GM21515 (cell line): ENCODE measurements at regions not wholly inside any gene's neighbourhood (a gene's known extent, or its start where the extent isn't known, plus 50 kb on each side); places are given as distances from the start of the nearest gene placed in this dataset.

Experiments used
- ATAC-seq: cut with Tn5 transposase; IDR thresholded peaks from one replicate; pipeline ENCODE4 v1.9.1; 2021; ENCODE audit not compliant: unreplicated experiment

DNA sequence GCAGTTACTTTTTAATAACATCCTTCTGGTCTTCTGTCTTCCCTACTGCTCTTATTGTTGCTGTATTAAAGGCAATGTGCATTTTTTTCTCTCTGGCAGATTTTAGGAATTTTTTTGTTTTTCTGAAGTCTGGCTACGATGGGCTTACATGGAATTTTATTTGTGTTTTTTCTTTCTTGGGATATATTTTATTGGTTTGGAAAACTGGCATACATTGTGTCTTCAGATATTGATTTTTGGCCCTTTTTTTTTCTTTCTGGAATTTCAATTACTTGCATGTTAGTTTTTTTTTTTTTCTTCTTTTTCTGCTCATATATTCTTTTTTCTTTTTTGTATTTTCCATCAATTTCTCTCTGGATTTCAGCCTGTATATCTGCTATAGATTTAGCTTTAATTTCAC lies 442.1 kb upstream of the TRIB2 start:
- no peak for ATAC-seq

DNA sequence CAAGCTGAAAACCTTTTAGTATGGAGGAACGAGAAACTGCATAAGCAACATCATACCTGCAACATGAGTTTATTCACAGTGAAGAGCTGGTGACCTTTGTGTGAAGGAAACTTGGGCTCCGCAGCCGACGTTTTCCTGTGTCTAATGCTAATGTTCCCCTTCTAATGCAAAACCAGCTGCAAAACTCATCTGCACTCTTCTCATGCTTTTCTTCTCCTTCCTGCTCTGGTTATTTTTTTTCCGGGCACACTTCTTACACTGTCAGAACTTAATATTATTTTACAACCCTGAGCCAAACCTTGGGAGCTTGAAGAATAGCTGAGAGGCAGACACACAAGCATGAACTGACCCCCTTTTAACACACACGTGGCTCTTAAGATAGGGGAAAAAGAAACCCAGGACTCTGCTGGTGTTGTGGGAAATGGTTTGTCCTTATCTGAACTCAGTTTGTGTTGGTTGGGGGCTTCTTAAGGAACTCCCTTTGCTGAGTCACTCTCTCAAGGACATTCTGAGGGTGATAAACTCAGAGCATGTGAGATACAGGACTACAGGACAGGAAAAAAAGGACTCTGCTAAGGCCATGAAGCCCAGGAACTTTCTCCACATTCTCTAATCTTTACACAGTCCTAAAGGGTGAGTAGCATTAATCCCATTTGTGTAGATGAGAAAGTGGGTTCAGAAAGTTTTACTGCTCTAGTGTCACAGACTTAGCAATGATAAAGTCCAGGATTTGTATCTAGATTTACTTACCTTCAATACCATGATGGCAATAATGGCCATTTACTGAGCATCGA lies 439.3 kb upstream of the TRIB2 start:
- no peak for ATAC-seq

DNA sequence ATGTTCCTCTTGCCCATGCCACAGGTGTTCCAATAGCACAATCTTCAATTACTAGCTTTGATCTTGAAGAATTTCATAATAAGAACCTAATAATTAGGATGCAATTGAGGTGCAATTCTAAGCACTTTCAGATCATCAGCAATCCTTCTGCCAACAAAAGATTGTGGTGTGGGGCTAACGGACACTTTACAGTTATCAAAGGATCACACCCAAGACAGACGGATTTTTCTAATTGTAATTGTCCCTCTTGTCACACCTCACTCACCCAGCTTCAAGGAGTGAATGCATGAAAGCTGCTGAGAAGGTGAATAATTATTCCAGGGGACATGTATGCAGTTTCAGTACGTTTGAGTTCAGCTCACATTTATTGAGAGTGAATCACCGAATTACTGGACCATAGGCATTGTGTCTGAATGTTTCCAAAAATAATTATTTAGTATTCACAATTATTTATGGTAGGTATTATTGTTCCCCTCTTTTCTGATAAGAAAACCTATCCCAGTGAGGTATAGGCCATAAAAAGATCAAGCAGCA lies 438.5 kb upstream of the TRIB2 start:
- no peak for ATAC-seq

DNA sequence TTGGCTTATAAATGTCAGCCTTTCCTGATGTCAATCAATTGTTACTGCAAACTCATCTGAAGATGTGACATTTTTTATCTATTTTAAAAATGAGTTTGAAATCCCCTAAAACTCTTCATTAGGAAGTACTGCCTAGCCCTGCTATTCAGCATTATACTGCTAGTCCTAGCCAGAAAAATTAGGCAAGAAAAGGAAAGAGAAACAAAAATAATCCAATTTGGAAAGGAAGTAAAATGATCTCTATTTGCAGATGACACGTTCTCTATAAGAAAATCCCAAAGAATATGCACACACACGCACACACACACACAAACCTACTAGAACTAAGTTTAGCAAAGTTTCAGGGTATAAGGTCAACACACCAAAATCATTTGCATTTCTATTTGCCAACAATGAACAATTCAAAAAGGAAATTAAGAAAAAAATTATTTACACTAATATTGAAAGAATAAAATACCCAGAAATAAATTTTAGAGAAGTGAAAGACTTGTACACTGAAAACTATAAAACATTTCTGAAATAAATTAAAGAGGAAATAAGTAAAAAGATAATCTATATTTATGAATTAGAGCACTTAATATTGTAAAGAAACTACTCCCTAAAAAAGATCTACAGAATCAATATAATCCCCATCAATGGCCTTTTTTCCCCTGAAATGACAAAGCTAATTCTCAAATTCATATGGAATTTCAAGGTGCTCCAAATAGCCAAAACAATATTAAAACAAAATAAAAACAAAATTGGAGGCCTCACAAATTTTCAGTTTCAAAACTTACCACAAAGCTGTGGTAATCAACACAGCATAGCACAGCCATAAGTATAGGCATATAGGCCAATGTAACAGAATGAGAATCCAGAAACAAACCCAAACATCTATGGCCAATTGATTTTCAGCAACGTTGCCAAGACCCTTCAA lies 433.7 kb upstream of the TRIB2 start:
- ATAC-seq = peak; percentile 89

DNA sequence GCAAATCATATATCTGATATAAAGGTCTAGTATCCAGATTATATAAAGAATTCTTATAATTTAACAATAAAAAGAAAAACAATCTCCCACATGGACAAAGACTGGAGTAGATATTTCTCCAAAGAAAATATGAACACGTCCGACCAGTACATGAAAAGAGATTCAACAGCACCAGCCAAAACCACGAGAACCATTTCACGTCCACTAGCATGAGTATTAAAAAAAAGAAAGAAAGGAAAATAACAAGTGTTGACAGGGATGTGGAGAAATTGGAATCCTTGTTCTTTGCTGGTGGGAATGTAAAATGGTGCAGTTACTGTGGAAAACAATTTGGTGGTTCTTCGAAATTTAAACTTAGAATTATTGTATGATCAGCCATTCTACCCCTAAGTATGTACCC lies 432.7 kb upstream of the TRIB2 start:
- no peak for ATAC-seq

DNA sequence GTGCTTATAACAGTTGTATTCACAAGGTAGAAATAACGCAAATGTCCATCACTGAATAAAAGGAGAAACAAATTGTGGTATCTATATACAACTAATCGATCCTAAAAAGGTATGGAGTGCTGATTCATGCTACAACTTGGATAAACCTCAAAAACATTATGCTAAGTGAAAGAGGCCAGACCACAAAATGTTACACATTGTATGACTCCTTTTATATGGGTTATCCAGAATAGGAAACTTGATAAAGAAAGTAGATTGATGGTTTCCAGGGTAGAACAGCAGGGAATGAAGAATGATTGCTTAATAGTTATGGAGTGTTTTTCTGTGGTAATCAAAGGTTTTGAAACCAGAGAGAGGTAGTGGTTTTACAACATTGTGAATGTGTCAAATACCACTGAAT lies 432.2 kb upstream of the TRIB2 start:
- no peak for ATAC-seq

DNA sequence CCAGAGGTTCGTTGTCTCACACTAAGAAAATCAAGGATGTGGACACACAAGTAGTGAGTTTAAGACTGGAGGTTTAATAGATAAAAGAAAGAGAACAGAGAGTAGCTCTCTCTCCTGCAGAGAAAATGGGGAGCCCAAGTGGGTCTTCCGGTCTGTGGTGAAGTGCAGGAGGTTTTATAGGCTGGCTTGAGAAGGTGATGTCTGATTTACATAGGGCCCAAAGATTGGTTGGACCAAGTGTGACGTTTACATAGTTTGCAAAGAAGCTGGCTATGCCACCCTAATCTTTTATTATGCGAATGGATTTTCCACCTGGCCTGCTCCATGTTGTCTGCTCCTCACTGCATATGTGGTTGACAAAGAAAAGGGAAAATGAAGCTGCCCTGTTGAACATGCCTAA lies 430.4 kb upstream of the TRIB2 start:
- no peak for ATAC-seq

DNA sequence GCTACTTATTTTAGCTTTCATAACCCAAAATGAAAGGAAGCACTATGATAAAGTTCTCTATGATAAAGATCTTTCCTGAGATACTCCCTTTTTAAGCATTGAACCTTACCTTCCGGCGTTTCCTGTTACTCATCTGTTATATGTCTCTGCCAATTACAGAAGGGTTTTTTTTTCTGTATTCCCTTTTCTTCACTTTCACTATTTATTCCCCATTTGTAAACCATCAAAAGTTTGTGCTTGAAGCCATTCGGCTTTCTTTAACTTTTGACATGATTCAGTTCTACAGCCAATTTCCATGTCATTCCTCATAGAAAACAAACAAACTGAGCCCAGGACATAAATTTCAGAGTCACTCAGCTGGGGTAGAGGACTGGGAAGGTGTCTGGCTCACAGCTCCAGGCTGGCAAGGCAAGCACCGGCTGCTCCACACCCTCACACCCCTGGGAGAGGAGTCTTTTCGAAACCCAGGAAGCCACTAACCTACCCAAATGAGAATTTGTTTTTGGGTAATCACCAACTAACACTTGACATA lies 429.4 kb upstream of the TRIB2 start:
- ATAC-seq = no peak

DNA sequence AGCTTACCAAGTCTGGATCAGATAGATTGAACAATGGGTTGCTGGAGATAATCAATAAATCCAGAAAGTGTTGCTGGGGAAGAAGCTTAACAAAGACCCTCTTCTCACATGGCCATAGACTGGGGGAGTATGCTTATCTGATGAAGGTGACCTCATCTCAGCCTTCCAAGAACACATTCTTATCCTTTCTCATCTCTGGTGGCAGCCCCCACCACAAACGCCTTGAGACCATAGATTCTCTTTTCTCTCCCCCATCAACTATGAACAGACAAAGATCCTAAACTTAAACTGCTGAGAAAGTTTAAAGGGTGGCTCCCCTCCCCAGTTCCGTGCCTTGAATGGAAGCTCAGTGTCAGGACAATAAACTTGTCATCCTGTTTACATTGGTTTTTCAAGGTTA lies 428.7 kb upstream of the TRIB2 start:
- ATAC-seq = no peak

DNA sequence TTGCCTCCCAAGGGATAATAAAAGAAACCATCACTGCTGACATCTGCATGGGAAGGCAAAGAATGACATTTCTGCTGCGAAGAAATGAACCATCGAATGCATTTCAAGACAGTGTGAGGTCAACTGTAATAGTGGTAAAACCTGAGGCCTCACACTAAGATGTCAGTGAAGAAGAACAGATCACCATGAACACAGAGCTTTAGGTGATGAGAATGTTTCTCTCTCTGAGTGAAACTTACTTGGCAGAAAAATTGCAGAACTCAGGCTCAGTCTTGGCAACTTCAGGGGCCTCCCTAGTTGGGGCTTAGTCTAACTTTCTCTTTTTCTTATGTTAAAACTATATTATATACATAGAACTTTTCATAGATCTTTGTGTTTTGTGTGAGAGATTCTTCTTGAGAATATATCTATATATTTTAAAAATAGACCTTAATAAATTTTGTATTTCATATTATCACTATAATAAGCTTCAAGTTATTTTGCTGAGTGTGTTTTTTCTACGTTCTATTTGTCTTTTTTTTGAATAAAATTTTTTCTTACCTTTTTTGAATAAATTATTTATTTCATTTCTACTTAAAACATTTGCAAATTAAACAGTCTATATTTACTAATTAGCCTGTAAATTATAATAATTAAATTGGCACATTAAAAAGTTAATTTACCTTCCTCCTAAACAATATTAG lies 427.5 kb upstream of the TRIB2 start:
- ATAC-seq = no peak

DNA sequence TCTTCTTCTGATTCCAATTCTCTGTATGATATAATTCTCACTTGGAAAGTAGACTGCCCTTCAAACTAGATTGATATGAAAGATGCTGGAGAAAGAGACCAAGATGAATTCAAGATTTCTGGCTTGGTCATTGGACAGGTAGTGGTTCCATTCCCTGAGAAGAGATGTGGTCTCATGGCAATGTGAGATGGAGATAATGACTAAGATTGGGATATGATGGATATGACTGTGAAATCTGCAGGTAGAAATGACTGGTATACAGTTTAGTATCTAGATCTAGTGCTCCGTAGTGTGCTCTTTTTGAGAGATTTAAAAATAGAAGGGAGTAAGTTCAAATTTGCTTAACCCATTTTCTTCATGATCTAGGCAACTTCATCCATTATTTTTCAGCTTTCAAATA lies 425.4 kb upstream of the TRIB2 start:
- no peak for ATAC-seq

DNA sequence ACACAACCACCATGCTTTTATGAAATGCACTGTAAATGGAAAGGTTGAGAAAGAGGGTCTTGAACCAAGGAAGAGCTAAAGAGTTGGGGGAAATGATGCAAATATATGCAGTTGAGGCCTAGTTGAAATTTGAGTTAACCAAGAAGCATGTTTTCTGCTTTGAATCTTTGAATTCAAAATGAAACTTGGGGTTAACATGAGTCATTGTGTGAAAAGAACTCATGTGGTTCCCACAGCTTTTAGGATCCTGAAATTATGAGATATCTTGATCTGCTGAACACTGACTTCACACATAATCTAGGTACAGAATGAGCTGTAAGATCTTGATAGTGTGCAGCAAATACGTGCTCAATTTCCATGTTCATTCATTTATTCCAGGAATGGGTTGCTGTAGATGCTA lies 422.9 kb upstream of the TRIB2 start:
- ATAC-seq = peak; percentile 94

DNA sequence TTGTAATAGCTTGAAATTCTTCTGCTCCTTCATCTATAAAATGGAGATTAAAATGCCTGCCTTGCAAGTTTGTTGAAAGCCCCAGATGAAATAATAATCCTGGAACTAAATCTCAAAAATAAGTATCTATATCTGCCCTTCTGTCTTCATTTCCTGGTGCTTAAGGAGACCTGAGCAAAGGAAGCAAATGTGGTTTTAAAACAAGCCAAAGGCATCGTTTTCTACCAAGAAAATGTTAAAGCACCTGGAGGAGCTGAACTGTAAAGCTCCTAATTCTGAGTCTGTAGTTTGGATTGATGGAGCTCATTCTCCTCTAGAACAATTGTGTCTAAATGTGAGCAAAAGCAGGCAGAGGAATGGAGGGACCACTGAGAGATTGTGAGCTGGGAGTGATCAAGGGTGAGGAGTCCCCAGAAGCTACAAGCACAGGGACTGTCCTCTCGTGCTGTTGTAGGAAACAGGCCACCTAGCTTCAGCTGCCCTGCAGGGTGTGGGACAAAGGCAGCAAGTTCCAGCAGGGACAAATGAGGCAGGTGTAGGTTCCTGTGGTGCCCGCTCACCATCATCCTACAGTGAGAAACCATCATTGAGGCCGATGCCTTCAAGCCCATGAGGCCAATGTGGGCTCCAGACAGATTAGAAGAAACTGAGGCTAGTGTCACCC lies 420.7 kb upstream of the TRIB2 start:
- no peak for ATAC-seq

DNA sequence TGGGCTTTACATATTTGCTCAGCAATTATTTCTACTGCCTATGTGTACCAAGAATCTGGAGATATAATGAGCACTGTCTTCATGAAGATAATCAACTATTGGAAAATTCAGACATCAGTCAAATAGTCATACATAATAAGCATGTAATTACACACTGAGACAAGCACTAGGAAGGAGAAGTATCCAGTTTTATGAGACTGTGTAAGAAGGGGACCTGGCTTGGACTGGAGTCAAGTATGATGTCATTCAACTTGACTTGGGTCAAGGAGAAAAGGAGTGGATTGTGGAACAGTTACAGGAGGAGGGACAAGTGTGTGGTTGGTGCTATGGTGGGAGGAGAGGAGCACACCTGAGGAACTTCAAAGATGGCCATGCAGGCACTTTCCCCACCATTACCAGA lies 419.8 kb upstream of the TRIB2 start:
- no peak for ATAC-seq

DNA sequence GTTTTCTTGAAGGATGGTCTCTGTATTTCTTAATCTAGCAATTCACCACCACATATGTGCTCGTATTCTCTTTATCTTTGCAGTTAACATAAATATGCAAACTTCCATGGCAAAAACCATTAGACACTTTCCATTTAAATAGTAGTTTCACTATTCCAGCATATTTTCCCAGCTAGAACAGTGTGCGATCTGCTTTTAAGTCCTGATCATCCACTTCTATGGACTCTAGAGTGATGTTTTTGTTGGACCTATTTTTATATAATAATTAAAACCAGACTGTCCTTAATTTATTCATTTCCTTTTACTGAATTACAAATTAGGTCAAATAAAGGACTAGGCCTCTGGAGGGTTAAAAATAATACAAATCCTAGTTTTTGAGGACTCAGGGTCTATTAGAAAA lies 418.4 kb upstream of the TRIB2 start:
- no peak for ATAC-seq

DNA sequence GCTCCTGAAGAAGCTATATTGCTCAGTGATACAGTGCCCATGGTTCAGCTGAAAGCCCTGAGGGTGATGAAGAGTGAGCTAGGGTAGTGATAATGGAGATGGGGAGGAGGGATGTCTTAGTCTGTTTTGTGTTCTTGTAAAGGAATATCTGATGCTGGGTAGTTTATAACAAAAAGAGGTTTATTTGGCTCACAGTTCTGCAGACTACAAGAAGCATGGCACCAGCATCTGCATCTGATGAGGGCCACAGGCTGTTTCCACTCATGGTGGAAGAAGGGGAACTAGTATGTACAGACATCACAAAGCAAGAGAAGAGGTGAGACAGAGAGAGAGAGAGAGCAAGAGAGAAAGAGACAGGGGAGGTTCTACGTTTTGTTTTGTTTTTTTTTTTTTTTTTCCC lies 417.3 kb upstream of the TRIB2 start:
- ATAC-seq = no peak

DNA sequence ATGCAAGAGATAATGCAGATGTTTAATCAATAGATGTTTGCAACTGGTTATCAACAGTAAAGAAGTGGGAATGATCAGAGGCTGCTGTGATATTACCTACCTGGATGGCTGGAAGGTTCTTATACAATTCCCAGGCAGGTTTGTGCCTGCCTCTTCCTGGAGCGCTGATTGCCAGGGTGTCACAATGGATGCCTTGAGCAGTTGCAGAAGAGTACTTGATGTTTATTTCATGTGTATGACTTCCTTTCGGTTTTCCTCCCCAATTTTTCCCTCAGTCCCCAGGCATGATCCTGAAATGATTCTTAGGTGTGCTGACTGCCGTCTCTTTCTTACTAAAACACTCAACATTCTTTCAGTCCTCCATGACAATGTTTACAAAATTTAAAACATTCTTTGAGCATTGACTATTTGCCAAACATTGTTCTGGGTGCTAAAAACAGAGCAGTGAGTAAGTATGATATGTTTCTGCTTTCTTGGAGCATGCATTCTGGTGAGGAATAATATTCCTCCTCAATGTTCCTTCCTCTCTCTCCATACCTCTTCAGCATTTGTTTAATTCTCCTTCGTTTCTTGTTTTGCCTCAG lies 416.6 kb upstream of the TRIB2 start:
- no peak for ATAC-seq

DNA sequence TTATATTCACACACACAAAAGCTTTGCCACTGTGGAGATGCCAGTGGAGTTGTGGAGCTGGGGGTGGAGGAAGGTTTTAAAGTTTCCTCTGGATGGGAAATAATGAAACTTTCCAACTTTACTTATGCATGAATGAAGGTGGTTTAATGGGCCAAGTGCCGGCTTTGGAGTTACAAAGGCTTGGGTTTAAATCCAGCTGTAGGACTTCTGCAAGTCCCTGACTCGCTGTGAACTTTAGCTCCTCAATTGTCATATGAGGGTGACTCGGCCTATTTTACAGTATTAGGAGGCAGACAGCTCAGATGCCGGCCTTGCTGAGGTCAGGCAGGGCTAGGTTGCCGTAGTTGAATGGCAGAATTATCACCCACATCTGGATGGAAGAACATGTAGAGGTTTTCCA lies 415.8 kb upstream of the TRIB2 start:
- ATAC-seq = no peak

DNA sequence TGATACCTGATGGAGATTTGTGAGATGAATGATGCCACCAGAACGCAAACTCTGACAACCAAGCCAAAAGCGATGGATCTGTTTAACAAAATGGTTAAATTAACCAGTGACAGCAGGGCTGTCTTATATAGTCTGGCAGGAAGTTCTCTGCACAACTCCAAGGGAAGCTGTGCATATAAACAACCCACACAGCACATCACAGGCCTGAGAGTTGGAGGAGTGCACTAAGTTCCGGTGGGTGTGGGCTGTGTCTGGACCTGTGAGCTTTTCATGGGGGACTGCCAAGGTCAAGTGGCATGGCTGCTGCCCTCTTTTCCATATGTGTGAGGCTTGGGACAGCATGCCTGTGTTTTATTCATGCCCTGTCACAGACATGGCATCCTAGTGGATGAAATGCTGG lies 414.6 kb upstream of the TRIB2 start:
- no peak for ATAC-seq

DNA sequence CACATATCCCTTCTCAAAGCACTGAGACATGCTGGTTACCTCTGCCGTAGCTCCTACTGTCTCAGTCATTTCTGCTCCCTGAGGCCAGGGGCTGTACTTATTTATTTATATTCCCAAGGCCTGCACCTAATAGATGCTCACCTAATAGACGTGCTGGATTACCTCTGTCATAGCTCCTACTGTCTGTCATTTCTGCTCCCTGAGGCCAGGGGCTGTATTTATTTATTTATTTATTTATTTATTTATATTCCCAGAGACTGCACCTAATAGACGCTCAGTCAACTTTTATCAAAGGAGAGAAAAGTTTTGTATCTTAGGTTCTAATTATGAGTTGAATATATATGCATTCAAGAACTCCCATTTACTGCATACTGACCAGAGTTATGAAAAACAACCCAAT lies 414.0 kb upstream of the TRIB2 start:
- ATAC-seq = no peak
